HT-29 (cell line): ENCODE measurements at regions not wholly inside any gene's neighbourhood (a gene's known extent, or its start where the extent isn't known, plus 50 kb on each side); places are given as distances from the start of the nearest gene placed in this dataset.
"Not testable (repeated sequence)": the region's sequence is repeated elsewhere in the genome, so short reads cannot be mapped to it uniquely, and the experiment has no call there.

Source experiments
- DNase-seq: peaks from one replicate; pipeline ENCODE4 v3.0.0-alpha.2; 2015; ENCODE audit warnings: low spot score

DNA sequence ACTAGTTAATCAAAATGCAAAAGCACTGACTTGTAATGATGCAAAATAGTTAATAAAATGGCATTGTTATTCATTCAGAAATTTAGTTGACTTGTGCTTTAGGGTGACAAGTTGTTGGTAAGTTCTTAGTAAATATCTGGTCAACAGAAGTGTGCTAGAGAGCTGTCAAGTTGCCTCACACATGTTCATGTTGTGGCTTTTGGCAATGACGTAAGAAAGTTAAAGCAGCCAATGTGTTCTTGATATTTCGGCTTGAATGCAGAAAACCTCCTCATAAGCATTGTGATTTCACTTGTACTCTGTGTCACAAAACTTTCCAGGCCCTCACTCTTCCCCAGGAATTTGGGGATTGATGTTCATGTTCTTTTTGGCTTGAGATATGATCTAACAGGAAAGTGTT lies 626.7 kb downstream of the PRR16 start:
- DNase-seq, result no peak

DNA sequence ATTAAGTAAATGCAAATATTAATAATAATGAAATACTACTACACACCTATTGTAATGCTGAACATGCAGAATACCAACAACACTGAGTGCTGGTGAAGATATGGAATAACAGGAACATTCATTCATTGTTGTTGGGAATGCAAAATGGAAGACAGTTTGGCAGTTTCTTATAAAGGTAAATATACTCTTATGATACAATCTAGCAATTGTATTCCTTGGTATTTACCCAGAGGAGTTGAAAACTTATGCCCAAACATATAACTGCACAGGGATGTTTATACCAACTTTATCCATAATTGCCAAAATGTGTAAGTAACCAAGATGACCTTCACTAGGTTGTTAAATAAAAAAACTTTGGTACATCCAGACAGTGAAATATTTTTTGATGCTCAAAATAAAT lies 636.8 kb downstream of the PRR16 start:
- DNase-seq, result no peak

DNA sequence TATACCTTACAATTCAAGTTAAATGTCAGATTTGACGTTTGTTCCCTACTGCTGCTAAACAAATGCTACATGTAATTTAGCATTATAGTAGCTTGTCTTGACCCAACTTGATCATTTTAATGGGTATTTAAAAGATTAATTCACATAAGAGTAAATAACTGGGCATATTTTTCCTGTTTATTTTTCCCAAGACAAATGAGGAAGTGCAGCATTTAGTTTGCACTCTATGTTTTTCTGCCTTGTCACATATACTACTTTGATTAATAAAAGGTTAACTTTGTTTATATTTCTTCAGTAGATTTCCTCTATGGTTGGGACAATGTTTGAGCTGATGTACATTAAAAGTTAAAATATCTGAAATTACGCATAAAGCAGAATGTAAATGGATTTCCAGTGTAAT lies 641.8 kb downstream of the PRR16 start:
- no peak for DNase-seq

DNA sequence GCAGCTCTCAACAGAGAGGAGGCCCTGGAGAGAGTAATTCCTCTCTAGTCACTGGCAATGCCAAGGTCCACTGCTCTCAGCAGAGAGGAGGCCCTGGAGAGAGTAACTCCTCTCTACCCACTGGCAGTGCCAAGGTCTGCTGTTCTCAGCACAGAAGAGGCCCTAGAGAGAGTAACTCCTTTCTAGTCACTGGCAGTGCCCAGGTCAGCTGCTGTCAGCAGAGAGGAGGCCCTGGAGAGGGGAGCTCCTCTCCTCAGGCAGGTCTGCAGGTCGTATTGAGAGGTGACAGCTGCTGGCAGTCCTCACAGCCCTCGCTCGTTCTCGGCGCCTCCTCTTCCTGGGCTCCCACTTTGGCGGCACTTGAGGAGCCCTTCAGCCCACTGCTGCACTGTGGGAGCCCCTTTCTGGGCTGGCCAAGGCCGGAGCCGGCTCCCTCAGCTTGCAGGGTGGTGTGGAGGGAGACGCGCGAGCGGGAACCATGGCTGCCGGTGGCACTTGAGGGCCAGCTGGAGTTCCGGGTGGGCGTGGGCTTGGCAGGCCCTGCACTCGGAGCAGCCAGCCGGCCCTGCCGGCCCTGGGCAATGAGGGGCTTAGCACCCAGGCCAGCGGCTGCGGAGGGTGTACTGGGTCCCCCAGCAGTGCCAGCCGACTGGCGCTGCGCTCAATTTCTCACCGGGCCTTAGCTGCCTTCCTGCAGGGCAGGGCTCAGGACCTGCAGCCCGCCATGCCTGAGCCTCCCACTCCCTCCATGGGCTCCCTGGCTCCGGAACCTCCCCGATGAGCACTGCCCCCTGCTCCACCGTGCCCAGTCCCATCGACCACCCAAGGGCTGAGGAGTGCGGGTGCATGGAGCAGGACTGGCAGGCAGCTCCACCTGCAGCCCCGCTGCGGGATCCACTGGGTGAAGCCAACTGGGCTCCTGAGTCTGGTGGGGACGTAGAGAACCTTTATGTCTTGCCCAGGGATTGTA lies 642.9 kb downstream of the PRR16 start:
- not testable (repeated sequence) for DNase-seq

DNA sequence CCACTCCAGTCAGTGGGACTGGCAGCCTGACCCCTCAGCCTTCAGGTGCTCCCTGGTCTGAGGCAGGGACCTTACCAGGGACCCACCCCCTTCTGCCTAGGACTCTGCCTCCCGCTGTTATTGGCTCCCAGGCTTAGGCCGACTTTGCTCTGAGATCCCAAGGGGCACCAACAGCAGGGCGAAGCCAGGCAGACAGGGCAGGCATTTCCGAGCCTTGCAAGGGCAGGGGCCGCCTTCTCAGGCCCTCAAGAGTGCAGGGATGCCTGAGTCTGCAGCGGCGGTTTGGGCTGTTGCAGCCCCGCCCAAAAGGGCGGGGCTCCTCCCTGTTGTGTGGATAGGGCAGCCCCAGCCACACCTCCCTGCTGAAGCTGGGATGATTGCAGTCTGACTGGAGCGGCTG lies 644.6 kb downstream of the PRR16 start:
- no peak for DNase-seq

DNA sequence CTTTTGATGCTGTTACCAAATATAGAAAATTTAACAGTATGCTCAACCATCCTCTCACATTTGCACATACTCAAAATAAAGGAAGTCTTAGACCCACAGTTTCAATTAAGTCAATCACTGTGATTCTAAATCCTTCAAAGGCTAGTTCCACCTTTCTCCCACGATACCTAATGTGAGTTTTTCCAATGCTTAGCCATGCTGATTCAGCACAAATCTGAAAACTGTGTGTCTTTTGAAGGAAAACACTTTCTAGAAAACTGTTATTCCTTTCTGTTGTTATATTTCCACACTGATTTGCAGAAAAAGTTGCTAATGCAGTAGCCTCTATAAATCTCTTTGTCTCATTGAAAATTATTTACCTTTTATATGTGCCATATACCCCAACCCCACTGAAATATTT lies 645.7 kb downstream of the PRR16 start:
- no peak for DNase-seq

DNA sequence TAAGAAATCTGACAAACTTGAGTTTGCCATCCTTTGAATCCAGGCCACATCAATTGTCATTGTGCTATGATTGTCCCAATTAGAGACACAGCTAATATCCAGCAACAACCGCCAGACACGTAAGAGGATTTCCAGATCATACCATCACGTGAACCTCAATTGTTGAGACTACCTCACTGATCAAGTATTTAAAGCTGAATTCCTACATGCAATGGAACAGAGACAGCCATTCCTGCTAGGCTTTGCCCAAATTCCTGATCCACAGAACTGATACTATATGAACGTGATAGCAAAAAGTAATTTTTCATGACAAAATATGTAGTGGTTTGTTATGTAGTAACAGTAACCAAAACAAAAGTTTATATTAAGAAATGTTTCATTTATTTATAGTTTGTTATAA lies 657.7 kb downstream of the PRR16 start:
- no peak for DNase-seq

DNA sequence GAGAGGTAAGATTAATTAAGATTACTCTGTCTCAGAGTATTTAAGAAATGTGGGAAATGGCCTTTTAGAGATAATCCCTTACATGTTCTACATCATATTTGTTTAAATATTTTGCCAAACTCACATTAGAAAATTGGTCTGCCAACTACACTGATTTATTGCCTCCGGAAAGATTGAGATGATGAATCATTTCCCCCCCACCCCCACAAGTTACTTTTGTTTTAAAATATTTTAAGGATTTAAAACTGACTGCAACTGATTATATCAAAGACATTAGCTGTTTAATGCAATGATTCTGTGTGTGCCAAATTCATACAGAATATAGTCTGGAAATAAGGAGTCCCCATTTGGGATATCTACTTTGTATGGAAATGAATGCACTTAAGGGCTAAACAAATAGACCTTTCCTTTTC lies 674.4 kb downstream of the PRR16 start:
- DNase-seq, result no peak

DNA sequence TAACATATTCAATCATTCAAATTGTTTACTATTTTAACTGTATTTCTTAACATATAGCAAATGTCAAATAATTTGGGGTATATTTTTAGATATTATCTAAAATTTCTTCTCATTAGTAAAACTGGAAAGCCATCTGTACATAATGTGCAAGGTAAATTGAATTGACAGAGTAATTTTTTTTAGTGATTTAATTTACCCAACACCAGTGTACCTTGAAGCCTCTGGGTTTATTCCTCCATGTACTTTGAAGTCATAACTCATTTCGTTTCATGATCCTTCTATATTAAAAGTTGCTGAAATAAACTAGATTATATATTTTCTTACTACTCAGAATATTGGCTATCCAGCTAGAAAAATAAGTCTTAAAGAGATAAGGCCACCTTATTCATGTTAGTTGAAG lies 674.9 kb downstream of the PRR16 start:
- no peak for DNase-seq

DNA sequence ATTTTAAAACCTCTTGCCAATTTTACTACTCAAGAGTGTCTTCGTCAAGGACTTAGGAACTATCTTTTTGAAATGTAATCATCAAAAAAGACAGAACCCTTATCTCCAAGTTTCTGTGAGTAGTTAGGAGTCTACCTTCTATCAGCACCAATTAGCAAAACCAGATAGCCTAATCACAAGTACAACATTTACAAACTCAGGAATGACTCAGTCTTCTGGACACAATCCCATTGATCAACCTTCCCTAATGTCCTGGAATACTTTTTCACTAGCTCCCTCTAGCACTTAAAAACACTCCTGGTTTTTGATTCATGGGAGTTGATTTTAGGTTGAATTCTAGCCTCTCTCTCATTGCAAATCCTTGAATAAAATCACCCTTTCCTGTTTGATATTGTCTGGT lies 680.7 kb downstream of the PRR16 start:
- peak; percentile 6 for DNase-seq

DNA sequence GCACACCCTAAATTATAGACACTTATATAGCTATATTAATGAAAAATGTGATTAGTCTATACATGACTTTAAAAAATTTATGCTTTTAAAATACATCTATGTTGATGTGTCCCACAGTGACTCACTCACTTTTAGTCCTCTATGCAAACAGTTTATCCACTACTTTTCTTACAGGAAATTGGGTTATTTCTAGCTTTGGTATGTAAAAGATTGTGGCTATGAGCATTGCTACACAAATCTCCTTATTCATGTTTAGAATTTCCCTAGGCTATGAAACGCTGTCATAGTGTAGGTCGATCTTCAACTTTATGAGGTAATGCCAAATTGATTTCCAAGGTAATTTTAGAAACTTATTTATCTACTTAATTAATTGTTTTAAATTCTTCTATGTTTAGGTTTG lies 687.4 kb downstream of the PRR16 start:
- no peak for DNase-seq

DNA sequence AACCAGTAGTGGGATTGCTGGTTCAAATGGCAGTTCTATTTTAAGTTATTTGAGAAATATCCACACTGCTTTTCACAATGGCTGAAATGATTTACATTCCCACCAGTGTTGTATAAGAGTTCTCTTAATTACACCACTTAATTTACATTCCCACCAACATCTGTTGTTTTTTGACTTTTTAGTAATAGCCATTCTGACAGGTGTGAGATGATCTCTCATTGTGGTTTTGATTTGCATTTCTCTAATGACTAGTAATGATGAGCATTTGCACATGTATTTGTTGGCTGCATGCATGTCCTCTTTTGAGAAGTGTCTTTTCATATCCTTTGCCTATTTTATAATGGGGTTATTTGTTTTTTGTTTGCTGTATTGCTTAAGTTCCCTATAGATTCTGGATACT lies 688.3 kb downstream of the PRR16 start:
- no peak for DNase-seq

DNA sequence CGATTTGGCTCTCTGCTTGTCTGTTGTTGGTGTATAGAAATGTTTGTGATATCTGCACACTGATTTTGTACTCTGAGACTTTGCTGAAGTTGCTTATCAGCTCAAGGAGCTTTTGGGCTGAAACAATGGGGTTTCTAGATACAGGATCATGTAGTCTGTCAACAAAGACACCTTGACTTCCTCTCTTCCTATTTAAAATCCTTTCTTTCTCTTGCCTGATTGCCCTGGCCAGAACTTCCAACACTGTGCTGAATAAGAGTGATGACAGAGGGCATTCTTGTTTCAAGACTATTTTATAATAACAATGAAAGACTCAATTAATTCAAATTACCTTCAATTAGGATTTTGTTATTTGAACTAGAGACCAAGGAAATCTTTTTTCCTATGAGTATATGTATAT lies 692.5 kb downstream of the PRR16 start:
- no peak for DNase-seq

DNA sequence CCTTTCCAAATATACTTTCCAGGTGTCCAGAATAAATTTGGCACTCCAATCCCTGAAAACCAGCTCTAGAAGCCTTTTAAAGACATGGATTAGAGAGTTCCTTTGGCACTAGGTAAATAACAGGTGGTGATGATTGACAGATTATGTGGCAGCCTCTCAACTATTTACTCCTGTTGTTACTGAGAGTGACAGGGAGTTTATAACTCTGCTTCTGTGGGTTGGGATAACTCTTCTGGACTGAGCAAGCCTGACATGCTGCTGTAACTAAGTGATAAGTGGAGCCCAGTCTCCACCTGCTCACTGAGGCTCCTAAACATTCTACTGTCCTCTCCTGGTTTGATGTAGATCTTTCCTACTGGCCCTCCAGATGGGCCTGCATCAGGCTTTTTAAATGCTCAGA lies 693.2 kb upstream of the FTMT start:
- no peak for DNase-seq

DNA sequence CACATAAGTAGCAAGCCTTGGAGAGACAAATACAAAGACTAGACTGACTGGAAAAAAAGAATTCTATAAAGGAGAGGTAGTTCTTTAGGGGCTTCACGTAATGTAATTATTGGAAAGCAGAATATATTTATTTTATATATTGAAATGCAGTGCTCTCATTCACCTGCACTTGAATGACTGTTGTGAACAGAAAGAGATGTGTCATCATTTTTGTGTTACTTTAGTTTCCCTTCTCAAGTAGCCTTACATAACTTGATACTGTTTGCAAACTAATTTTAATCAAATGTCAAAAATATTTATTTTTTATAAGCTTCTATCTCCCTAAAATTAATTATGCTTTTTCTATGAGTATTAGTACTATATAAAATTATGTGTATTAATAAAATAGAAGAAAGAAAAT lies 691.1 kb upstream of the FTMT start:
- no peak for DNase-seq

DNA sequence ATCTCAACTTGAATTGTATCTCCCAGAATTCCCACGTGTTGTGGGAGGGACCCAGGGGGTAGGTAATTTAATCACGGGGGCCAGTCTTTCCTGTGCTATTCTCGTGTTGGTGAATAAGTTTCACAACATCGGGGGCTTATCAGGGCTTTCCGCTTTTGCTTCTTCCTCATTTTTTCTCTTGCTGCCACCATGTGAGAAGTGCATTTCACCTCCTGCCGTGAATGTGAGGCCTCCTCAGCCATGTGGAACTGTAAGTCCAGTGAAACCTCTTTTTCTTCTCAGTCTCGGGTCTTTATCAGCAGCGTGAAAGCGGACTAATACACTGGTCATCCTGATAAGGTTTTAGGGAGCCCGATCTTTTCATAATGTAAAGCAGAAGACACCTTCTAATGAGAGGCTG lies 687.0 kb upstream of the FTMT start:
- no peak for DNase-seq

DNA sequence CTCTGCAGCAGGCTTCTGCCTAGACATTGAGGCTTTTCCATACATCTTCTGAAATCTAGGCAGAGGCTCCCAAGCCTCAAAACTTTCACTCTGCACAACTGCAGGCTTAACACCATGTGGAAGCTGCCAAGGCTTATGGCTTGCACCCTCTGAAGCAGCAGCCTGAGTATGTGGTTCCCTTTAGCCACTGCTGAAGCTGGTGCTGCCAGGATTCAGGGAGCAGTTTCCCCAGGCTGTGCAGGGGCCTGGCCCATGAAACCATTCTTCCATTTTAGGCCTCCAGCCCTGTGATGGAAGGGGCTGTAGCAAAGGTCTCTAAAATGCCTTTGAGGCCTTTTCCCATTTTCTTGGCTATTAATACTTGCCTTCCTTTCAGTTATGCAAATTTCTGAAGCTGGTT lies 680.3 kb upstream of the FTMT start:
- no peak for DNase-seq

DNA sequence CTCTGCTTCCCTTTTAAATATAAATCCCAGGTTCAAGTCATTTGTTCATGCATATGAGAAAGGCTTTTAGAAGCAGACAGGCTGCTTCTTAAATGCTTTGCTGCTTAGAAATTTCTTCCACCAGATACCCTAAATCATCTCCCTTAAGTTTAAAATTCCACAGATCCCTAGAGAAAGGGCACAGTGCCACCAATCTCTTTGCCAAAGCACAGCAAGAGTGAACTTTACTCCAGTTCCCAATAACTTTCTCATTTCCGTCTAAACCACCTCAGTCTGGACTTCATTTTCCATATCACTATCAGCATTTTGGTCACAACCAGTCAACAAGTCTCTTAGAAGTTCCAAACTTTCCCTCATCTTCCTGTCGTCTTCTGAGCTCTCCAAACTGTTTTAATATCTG lies 679.8 kb upstream of the FTMT start:
- DNase-seq, result no peak

DNA sequence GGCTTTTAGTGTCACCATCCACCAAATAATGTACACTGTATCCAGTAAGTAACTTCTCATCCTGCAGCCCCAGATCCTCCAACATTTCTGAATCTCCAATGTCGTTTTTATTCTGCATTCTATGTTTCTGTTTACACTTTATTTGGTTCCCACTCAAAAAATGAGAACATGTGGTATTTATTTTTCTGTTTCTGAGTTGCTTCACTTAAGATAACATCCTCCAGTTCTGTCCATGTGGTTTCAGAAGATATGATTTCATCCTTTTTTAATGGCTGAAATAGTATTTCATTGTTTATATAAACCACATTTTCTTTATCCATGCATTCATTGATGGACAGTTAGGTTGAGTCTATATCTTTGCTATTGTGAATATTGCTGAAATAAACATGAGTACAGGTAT lies 677.3 kb upstream of the FTMT start:
- no peak for DNase-seq

DNA sequence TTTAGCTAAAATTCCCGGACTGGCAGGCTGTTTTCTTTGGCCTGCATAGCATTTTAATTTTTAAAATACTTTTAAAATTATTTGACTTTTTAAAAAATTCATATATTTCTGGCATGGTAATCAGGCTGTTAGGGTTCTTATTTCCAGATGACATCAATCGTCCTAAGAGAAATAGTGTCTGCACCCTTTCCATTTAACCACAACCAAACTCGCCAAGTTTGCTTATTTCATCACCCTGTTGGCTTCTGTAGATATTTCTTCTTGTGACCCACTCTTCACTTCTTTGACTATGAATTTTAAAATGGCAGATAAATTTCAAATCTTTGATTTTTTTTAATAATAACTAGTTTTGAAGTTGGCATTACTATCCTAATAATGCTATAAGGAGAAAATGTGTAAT lies 675.7 kb upstream of the FTMT start:
- DNase-seq, result no peak

DNA sequence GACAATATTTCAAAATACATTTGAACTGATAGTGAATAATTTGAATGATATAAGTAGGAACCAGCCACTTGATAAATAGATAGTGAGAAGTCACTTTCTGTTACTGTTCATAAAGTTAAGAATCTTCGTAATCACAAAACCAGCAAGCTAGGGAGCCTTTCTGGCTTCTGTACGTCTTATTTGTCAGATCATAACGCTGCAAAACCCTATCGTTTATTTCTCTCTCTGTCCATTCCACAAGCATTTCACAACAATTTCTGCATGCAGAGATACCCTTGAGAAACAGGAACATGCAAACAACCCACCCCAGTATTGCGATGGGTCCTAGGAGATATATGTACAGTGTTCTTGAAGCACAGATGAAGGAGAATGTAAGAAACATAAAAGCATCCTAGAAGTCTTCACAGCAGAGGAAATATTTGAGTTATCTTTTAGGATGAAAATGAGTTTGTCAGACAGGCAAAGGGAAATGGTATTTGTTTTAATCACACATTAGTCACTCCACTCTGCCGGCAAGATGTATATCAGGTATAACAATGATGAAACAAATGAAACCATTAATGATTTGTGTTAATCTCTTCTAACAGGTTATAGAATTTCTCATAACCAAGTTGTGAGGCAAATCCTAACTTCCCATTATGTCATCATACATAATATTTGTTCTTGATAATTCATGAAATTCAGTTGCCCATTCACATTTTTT lies 668.7 kb upstream of the FTMT start:
- peak; percentile 4 for DNase-seq

DNA sequence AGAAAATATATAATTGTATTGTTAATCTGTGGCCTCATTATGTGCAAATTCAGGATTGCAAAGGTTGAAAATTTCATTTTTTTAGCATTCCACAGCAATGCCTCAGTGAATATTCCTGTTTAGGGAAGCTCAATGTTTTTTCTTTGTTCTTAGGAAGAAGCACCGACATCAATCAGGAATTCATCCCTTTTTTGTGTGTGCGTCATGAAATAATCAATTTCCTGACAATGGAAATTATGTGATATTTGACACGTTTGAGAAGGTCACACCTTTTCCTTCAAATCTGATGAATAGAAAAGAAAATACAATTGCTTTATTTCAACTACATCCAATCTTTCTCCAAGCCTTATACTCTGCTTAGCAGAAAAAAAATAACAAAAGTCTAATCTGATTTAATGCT lies 662.8 kb upstream of the FTMT start:
- no peak for DNase-seq
